CD4-positive, alpha-beta T cell treated with Interleukin-1 beta for 1 hour (primary cell): ENCODE measurements at regions not wholly inside any gene's neighbourhood (a gene's known extent, or its start where the extent isn't known, plus 50 kb on each side); places are given as distances from the start of the nearest gene placed in this dataset.
"Not testable (repeated sequence)": the region's sequence is repeated elsewhere in the genome, so short reads cannot be mapped to it uniquely, and the experiment has no call there.

Experiments used
- DNase-seq, 2 donors: peaks; one replicate each; pipeline ENCODE4 v3.0.0-alpha.2; 2020 to 2022

DNA sequence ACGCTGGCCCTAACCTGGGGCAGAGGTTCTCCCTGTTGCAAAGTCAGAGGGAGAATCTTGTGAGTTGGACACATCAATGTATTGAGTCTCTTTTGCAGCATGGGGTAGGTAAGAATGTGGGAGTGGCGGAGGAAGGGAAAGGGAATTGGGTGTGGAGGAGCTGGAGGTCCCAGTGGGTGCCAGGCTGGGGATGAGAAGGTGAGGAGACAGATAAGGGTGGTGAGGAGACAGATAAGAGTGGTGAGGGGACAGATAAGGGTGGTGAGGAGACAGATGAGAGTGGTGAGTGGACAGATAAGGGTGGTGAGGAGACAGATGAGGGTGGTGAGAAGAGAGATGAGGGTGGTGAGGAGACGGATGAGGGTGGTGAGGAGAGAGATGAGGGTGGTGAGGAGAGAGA lies 72.9 kb upstream of the SFSWAP start:
- no peak for DNase-seq

DNA sequence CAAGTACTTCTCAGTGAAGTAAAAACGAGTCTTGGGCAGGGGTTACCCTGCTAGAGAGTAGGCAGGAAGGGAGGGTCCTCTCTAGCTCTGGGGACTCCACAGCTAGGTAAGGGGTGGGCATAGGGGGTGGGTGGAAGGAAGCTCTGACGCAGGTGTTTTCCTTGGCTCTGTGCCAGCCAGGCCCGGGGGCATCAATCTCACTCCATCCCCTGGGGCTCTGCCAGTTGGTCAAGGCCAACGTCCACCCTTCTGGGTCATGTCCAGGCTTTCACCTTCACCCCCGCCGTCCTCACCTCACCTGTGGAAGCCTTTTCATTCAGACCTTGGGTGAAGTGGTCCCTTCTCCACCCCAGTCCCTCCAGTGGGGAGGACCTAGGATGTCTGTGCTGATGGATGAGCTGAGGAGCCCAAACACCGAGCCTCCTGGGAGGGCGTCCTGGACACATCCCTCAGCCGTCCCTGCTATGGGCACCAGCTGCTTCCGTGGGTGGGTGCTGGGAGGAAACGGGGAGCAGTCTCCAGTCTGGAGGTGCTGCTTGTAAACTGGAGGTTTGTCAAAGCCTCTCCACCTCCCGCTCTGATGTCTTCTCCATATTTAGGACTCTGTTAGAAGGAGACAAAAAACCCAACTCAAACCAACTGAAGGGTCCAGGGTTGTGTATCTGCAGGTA lies 71.5 kb upstream of the SFSWAP start:
- DNase-seq = no peak

DNA sequence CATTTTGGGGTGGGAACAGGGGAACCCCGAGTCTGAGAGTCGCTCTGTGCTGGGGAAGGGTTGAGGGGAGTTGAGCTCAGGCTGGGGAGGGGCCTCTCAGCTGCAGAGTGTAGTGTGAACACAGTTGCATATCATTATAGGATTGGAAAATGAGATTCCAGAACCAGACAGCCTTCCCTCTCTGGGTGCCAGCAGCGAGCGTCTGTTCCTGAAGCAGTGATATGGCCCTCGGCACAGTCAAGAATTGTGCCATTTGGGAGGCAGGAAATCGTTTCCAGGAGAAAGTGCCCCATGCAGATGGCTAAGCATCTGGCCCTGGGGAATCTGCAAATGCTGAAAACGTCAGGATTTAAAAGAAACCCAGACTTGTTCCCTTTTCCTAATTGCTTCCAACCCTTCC lies 70.4 kb upstream of the SFSWAP start:
- DNase-seq = no peak

DNA sequence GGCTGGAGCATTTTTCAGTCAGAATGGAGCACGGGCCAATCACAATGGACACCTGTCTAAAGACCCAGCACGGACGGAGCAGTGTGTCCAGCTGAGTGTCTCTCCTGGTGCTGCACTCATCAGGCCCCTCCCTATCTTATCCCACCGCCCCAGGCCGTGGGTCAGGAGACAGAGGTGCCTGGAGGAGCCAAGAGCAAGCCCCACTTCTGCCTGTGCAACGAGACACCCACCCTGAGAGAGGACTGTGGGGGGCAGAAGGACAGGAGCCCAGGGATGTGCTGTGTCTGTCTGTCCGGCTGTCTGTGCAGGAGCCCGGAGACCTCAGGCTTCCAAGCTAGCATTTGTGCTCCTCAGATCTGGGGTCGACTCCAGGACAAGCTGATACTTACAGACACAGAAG lies 69.6 kb upstream of the SFSWAP start:
- DNase-seq = no peak

DNA sequence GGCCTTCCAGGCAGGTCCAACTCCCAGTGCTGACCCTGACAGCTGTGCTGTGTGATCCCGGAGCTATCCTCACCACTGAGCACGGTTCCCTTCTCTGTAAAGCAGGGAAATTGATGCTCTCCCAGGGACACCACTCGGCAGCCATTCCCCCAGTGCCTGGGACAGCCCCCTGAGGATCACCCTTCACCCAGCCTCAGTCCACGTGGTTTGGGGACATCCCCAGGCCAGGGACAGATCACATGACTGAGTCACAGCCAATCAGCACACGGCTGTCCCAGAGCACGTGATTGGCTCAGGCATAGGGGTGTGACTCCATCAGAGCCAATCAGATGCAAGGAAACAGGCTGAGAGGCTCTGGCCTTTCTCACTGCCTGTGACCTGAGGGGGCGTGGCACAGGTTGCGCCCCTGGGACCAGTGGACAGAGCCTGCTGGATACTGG lies 68.8 kb upstream of the SFSWAP start:
- no peak for DNase-seq

GRCh38 chr12:131642771-131643170 lies 68.1 kb upstream of the SFSWAP start:
- DNase-seq = no peak

GRCh38 chr12:131643631-131644452 lies 67.0 kb upstream of the SFSWAP start:
- no peak for DNase-seq

DNA sequence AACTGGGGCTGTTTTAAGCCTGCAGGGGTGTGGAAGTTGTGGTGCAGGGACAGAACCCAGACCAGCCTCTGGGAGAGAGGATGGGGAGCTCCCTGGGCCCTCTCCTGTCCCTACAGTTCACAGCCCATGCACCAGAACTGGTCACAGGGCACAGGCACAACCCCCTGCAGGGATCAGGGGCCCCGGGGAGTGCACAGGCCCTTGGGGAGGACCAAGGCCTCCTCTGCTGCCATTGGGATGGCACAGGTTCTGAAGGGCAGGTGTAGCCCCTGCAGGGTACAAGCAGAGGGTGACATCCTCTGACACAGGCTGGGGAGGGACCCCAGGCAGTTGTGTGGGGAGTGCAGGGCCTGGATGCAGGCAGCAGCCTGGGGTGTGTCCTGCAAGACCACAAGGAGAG lies 66.4 kb upstream of the SFSWAP start:
- no peak for DNase-seq

DNA sequence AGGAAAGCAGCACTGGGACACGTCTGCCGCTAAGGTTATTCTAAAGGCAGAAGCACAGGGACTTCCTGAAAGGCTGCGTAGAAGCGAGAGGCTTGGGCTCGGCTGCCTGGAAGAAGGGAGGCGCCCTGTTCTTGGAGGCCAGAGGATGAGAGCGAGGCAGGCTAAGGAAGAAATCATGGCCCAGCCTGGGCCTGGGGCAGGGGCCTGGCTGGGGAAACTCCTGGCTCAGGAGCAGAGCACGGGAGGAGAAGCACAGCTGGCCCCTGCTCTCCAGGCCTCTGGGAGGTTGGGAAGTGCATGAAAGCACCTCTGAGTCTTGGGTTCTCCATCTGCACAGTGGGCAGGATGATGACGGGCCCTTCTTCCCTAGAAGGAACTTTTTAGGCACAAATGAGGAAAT lies 66.0 kb upstream of the SFSWAP start:
- not testable (repeated sequence) for DNase-seq

DNA sequence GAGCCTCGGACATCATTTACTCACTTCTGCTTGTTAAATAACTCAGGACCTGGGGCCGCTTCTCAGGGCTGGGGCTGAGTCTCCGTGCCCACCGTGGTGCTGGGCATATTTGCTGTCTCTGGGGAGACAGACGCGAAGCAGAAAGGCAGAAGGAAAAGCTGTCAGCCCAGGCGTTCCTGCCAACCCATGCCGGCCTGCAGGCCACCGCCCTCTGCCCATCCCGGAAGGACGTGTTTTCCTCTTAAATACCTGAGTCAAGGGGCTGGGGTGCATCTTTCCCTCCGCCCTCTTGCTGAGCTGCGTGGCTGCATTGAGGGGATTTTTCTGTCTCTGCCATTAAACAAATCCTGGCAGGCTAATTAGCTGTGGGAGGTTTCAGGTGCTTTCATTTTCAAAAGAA lies 65.3 kb upstream of the SFSWAP start:
- not testable (repeated sequence) for DNase-seq

- DNase-seq = not testable (repeated sequence)
These were observed 64.4 kb upstream of the SFSWAP start for GRCh38 chr12:131646444-131646843.

DNA sequence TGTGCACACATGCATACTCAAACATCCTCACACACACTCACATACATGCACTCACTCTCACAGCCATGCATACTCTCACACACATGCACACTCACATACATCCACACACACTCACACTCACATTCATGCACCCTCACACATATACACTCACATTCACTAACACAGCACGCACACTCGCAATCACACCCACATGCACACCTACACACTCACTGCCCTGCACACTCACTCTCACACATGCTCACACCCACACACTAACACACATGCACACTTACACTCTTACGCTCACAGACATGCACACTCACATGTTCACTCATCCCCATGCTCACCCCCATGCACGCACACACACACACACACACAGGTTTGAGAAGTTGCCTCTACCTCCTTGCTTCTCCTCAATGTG lies 63.2 kb upstream of the SFSWAP start:
- no peak for DNase-seq

GRCh38 chr12:131655469-131656174 lies 55.3 kb upstream of the SFSWAP start:
- not testable (repeated sequence) for DNase-seq

DNA sequence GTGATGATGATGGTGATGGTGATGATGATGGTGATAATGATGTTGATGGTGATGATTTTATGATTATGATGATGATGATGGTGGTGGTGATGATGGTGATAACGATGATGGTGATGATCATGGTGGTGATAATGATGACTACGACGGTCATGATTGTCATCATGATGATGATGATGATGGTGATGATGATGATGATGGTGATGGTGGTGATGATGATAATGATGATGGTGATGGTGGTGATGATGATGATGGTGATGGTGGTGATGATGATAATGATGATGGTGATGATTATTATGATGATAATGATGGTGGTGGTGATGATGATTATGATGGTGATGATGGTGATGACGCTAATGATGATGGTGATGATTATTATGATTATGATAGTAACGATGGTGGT lies 54.1 kb upstream of the SFSWAP start:
- not testable (repeated sequence) for DNase-seq

DNA sequence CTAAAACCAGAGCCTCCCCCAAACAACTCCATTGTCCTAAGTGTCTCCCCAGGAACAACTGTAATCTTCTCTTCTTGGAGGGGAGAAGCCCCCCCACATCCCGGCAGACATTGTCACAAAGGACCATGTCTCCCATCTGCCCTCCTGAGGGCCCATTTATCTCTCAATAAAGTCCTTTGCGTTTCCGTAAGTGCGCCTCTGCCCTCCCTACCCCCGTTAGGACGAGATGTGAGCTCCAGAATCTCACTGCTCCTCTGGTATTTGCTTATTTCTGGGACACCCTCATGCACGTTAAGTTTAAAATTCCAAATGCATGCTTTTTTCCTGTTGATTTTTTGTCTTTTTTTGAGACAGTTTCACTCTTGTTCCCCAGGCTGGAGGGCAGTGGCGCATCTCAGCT lies 52.3 kb upstream of the SFSWAP start:
- DNase-seq = not testable (repeated sequence)

GRCh38 chr12:131659484-131659883 lies 51.4 kb upstream of the SFSWAP start:
- DNase-seq = not testable (repeated sequence)

DNA sequence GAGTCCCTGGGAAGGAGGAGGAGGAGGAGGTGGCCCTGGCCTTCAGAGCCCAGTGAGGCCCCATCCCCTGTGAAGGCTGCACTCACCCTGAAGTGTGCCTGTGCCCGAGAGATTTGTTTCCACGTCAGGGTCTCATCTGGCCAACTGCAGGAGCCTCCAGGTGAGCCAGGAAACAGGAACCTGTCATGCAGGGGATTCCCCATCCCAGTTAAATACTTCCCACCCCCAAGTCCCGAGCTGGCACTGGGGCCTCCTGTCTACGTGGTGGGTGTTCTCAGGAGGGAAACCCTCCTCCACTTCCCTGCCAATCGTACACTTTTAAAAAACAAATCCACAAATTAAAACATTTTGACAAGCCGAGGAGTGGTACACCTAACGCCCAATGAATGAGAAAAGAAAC lies 50.9 kb upstream of the SFSWAP start:
- not testable (repeated sequence) for DNase-seq

GRCh38 chr12:131660401-131660800 lies 50.5 kb upstream of the SFSWAP start:
- not testable (repeated sequence) for DNase-seq
